Hepatocyte (in vitro differentiated cells): ENCODE measurements at regions not wholly inside any gene's neighbourhood (a gene's known extent, or its start where the extent isn't known, plus 50 kb on each side); places are given as distances from the start of the nearest gene placed in this dataset.

ENCODE experiments used
- DNase-seq: peaks from one replicate; pipeline ENCODE4 v3.0.0-alpha.2; 2016; ENCODE audit warnings: low spot score
- H2AFZ ChIP-seq: fragments of 200-600 bp; sonication (generic); 2 replicates; pipeline ENCODE4 v1.6.0; 2016; ENCODE audit warnings: antibody characterized with exemption, mild to moderate bottlenecking
- H3K27ac ChIP-seq: fragments of 200-600 bp; sonication (generic); 2 replicates; pipeline ENCODE4 v1.5.1; 2016; ENCODE audit warnings: mild to moderate bottlenecking
- H3K27me3 ChIP-seq: fragments of 200-600 bp; sonication (generic); 2 replicates; pipeline ENCODE4 v1.6.1; 2016
- H3K36me3 ChIP-seq: fragments of 200-600 bp; sonication (generic); replicated peaks from 2 replicates; pipeline ENCODE4 v1.5.1; 2016; ENCODE audit warnings: low read depth; ENCODE audit not compliant: insufficient read depth
- H3K4me1 ChIP-seq: fragments of 200-600 bp; sonication (generic); 2 replicates; pipeline ENCODE4 v1.5.1; 2016; ENCODE audit warnings: mild to moderate bottlenecking, moderate library complexity; ENCODE audit not compliant: insufficient read depth
- H3K4me2 ChIP-seq: fragments of 200-600 bp; sonication (generic); 2 replicates; pipeline ENCODE4 v1.6.0; 2016
- H3K4me3 ChIP-seq: fragments of 200-600 bp; sonication (generic); 2 replicates; pipeline ENCODE4 v1.5.1; 2016; ENCODE audit warnings: mild to moderate bottlenecking
- H3K79me2 ChIP-seq: fragments of 200-600 bp; sonication (generic); 2 replicates; pipeline ENCODE4 v1.6.0; 2017; ENCODE audit warnings: mild to moderate bottlenecking
- H3K9me2 ChIP-seq: fragments of 200-600 bp; sonication (generic); replicated peaks from 2 replicates; pipeline ENCODE4 v1.6.0; 2017; ENCODE audit warnings: mild to moderate bottlenecking; ENCODE audit not compliant: insufficient read depth
- H3K9me3 ChIP-seq: fragments of 200-600 bp; sonication (generic); 2 replicates; pipeline ENCODE4 v1.5.1; 2016; ENCODE audit warnings: low read depth, mild to moderate bottlenecking
- H4K20me1 ChIP-seq: fragments of 200-600 bp; sonication (generic); 2 replicates; pipeline ENCODE4 v1.6.0; 2016; ENCODE audit warnings: mild to moderate bottlenecking; ENCODE audit not compliant: insufficient read depth, poor library complexity, severe bottlenecking
- EZH2 ChIP-seq: fragments of 200-600 bp; sonication (generic); IDR thresholded peaks from 2 replicates; pipeline ENCODE4 v1.6.1; 2016; ENCODE audit warnings: antibody characterized with exemption, mild to moderate bottlenecking, borderline replicate concordance
- EZH2phosphoT487 ChIP-seq: fragments of 200-600 bp; sonication (generic); IDR thresholded peaks from one replicate; pipeline ENCODE4 v1.6.1; 2018; ENCODE audit warnings: antibody characterized with exemption, mild to moderate bottlenecking, low read depth, moderate library complexity; ENCODE audit not compliant: unreplicated experiment, severe bottlenecking
- WGBS: methylation state at CpG from one replicate; pipeline ENCODE4 v1.1.6; 2016; ENCODE audit warnings: low lambda C conversion rate; ENCODE audit errors: missing lambda C conversion rate; 5-methylcytosine and 5-hydroxymethylcytosine counted together
- TF ChIP-seq, protein P1 (sequence below): fragments of 200-600 bp; sonication (generic); IDR thresholded peaks from 2 replicates; pipeline ENCODE4 v1.5.1; 2016; ENCODE audit warnings: antibody characterized with exemption, mild to moderate bottlenecking; ENCODE audit not compliant: poor library complexity

DNA sequence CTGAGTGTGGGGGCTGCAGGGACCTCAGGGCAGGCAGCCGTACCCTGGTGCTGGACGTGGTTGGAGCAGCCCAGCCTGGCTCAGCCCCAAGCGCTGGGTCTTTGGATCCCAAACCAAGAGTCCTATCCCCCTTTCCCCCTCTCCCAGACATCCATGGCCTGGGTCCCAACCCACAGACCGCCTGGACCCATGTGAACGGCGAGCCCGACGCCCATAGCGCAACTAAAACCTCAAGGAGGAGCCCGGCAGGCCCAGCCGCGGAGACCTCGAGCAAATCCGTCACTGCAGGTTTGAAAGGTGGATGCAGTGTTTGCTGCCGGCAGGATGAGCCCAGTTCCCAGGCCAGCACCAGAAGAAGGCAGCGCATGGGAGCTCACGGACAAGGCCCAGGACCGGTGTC, 337.0 kb downstream of the BRD1 start:
- Histone ChIP-seq H3K4me2 (no peak overlapping the region), H2AFZ (no peak overlapping the region), H3K79me2 (no peaks in the 10 kb centered on the region), H3K27ac (no peak overlapping the region), H3K4me3 (no peak overlapping the region), H3K4me1 (no peaks in the 10 kb centered on the region), H4K20me1 (no peaks in the 10 kb centered on the region), H3K27me3 (no peaks in the 10 kb centered on the region), H3K9me3 (no peaks in the 10 kb centered on the region), H3K36me3 (no peaks in the 10 kb centered on the region), H3K9me2 (no peaks in the 10 kb centered on the region)
- TF ChIP-seq EZH2, result no peak
- TF ChIP-seq, protein P1, sequence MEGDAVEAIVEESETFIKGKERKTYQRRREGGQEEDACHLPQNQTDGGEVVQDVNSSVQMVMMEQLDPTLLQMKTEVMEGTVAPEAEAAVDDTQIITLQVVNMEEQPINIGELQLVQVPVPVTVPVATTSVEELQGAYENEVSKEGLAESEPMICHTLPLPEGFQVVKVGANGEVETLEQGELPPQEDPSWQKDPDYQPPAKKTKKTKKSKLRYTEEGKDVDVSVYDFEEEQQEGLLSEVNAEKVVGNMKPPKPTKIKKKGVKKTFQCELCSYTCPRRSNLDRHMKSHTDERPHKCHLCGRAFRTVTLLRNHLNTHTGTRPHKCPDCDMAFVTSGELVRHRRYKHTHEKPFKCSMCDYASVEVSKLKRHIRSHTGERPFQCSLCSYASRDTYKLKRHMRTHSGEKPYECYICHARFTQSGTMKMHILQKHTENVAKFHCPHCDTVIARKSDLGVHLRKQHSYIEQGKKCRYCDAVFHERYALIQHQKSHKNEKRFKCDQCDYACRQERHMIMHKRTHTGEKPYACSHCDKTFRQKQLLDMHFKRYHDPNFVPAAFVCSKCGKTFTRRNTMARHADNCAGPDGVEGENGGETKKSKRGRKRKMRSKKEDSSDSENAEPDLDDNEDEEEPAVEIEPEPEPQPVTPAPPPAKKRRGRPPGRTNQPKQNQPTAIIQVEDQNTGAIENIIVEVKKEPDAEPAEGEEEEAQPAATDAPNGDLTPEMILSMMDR, result no peak
- TF ChIP-seq EZH2phosphoT487, result no peak
- whole genome bisulfite sequencing, result 94% methylated on average over 18 of the region's 18 CpGs
- no peak for DNase-seq

DNA sequence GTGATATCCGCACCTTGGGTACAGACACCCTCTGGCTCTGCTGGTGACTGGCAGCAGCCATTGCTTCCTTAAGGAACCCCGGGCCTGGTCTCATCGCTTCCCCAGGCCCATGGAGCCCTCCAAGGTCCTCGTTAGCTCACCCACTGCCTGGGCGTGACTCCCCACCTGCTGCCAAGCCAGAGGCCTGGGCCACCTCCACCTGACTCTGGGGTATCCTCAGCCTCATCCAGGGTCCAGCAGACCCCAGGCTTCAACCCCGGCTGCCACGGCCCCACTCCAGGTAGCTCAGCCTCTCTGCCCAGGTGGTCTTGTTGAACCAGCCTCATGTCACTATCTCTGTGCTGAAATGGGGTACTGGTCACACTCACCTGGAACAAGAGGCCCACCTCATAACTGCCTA, 337.9 kb downstream of the BRD1 start:
- TF ChIP-seq, protein P1, result no peak
- TF ChIP-seq EZH2phosphoT487 (no peak), EZH2 (no peak)
- Histone ChIP-seq H3K79me2 (no peaks in the 10 kb centered on the region), H2AFZ (no peak overlapping the region), H3K9me2 (no peaks in the 10 kb centered on the region), H3K9me3 (no peaks in the 10 kb centered on the region), H3K4me2 (no peak overlapping the region), H3K4me3 (no peak overlapping the region), H3K36me3 (no peaks in the 10 kb centered on the region), H3K4me1 (no peaks in the 10 kb centered on the region), H3K27ac (no peak overlapping the region), H3K27me3 (no peaks in the 10 kb centered on the region), H4K20me1 (no peaks in the 10 kb centered on the region)
- no peak for DNase-seq
- WGBS, result 95% methylated on average over 7 of the region's 7 CpGs

DNA sequence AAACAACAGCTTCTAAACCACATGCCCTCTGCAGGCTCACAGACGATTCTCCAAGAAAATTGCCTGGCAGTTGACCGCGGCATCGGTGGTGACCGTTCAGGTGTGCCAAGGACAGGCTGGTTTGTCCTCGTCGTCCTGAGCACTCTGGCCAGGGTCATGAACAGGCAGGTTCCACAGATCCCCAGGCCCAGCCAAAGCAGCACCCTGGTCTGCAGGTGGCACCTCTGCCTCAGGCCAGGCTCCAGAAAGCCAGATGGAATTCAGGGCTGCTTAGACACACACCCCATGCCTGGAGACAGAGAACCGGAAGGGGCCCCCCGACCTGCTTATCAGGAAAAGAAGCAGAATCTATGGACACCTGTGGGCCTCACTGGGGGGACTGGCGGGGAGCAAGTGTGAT, 338.7 kb downstream of the BRD1 start:
- no peak overlapping the region for H3K4me3 ChIP-seq
- WGBS, result 86% methylated on average over 10 of the region's 10 CpGs
- no peaks in the 10 kb centered on the region for H3K36me3 ChIP-seq
- no peaks in the 10 kb centered on the region for H3K79me2 ChIP-seq
- H3K9me2 ChIP-seq, result no peaks in the 10 kb centered on the region
- H3K4me1 ChIP-seq, result no peaks in the 10 kb centered on the region
- H3K27me3 ChIP-seq, result no peaks in the 10 kb centered on the region
- no peaks in the 10 kb centered on the region for H3K9me3 ChIP-seq
- no peak for DNase-seq
- no peak overlapping the region for H2AFZ ChIP-seq
- H3K4me2 ChIP-seq, result no peak overlapping the region
- TF ChIP-seq, protein P1, result no peak
- no peak for TF ChIP-seq EZH2
- TF ChIP-seq EZH2phosphoT487, result no peak
- no peak overlapping the region for H3K27ac ChIP-seq
- no peaks in the 10 kb centered on the region for H4K20me1 ChIP-seq

DNA sequence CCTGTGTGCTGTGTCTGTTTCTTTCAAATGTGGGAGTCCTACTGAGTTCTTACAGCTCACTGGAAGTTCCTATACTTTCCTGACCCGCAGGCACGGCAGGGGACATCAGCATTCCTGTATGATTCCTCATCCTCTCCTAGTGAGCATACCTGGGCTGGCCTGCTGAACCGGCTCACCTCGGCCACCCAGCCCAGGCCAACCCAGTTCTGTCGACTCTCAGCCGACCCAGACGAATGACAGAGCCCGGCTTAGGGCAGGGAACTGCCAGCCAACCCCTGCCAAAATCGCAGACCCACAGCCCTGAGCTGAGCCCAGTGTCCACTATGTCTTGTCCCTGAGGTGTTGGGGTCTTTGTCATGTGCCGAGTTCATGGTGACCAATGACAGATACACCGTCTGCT, 339.7 kb downstream of the BRD1 start:
- TF ChIP-seq, protein P1, result no peak
- no peaks in the 10 kb centered on the region for H3K9me2 ChIP-seq
- no peaks in the 10 kb centered on the region for H3K36me3 ChIP-seq
- no peaks in the 10 kb centered on the region for H4K20me1 ChIP-seq
- no peaks in the 10 kb centered on the region for H3K4me1 ChIP-seq
- H3K4me2 ChIP-seq, result no peak overlapping the region
- no peak overlapping the region for H3K4me3 ChIP-seq
- H3K27ac ChIP-seq, result peak overlapping the region; percentile 22
- DNase-seq, result peak; percentile 50
- H3K27me3 ChIP-seq, result no peaks in the 10 kb centered on the region
- H2AFZ ChIP-seq, result no peak overlapping the region
- no peaks in the 10 kb centered on the region for H3K9me3 ChIP-seq
- no peaks in the 10 kb centered on the region for H3K79me2 ChIP-seq
- WGBS, result 37% methylated on average over 11 of the region's 11 CpGs
